ENCODE measurements at regions not wholly inside any gene's neighbourhood (a gene's known extent, or its start where the extent isn't known, plus 50 kb on each side); places are given as distances from the start of the nearest gene placed in this dataset.

DNA sequence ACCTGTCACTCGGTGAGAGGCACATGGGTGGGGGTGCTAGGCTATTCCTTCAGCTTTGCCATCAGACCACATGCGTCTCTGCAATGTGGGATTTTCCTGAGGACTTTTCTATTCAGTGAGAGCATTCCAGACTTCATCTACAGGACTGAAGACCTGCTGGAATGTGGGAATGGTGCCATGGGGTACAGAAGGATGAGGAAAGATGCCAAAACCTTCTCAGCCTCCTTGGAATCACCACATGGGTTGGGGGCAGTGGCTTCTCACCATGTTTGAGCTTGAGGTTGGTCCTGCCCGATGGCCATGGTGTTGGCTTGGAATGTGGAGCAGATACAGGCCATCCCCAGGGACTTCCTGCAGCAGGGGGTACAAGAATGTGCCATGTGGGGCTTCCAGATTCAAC is 80.9 kb upstream of the KLF13 start:
- DNase-seq: no peak

GRCh38 chr15:31247404-31247803 is 79.2 kb upstream of the KLF13 start:
- DNase-seq: no peak

GRCh38 chr15:31248263-31248662 is 78.4 kb upstream of the KLF13 start:
- DNase-seq: no peak

DNA sequence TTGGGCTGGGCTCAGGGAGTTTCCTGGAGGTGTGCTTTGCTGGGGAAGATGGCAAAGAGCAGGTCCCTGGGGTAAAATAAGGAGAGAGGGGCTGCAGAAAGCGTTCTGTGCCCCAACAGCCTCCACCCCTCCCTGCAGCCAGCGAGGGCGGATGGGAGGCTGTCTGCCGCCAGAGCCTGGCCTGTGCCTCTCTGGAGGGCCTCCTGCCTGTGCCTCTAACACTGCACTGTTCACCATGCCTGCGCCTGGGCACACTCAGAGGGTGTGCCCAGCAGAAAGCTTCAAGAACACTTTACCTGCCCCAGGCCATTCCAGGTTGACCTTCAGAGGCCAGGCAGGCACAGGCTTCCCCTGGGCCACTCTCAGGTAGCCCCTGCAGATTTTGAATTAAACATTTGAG is 77.7 kb upstream of the KLF13 start:
- no peak for DNase-seq

DNA sequence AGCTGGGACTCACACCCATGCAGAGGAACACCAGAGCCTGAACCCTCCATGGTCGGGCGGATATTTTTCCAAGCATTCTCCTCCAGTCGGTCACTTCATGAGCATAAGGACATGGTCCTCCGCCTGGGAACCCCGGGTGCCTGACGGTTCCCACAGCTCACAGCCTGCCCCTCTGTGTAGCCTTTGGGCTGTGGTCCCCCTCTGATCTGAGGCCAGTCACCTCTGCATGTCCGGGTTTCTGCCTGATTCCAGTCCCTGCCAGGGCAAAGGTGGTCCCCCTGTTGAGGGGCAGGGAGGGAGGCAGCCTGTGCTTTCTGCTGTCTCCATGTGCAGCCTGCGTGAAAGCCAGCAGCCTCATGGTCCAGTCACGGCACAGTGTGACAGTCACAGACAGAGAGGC is 76.6 kb upstream of the KLF13 start:
- DNase-seq: no peak

DNA sequence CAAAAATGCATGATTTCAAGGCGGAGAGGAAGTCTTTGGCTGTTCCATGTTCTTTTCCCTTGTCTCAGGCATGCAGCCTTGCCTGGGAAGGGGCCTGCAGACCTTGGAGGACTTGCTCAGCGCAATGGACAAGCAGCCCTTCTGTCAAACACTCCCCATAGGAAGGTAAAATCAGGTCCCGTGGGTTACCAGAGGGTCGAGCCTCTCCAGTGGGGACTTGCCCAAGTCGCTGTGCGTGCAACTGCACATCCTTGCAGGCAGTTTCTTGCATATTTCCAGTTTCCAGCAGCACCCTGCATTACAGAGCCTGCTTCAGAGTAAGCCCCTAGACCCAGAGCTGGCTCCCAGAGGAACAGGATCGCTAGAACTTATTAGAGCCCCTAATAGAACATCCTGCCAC is 75.5 kb upstream of the KLF13 start:
- peak; percentile 10 for DNase-seq

GRCh38 chr15:31252171-31252785 is 74.4 kb upstream of the KLF13 start:
- no peak for DNase-seq

DNA sequence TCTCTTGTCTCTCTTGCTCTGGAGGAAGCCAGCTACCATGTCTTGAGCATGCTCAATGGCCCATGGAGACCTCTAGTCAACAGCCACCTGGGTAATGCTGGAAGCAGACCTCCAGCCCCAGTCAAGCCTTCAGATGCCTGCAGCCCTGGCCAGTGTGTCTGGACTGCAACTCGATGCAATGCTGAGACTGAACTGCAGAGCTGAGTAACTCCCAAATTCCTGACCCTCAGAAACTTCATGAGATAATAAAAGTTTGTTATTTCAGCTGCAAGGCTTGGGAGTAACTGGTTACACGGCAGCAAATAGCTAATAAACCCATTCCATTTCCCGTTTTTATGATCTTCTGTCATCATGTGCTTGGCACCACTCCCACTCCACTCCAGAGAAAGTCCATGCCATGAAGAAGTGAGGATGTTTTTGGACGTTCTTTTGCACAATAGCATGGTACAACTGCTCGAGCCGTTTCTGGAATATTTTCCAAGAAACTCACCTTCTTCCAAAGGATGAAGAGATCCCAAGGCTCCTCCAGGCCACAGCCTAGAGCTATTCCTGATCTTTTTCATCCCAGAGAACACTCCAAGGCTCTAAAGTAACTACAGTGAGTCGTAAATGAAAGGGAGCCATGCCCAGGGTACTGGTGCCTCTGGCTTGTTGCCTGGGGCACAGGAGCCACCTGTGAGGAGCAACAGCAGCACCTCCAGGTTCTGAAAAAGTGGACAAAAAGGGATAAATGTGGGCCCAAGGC is 72.0 kb upstream of the KLF13 start:
- peak; percentile 17 for DNase-seq

DNA sequence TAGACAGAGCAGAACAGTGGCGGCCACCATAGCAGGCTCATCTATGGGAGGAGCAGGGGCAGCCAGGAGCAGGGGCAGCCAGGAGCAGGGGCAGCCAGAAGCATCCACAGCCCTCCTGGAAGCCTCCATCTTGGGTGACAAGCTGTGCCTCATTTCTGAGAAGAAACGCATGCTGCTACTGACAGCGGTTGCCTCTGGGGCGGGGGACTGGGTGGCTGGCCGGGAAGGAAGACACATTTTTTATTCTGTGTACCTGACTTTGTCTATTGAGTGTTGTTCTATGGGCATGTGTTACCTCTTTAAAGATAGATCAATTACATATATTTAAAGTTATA is 71.5 kb upstream of the KLF13 start:
- no peak for DNase-seq

DNA sequence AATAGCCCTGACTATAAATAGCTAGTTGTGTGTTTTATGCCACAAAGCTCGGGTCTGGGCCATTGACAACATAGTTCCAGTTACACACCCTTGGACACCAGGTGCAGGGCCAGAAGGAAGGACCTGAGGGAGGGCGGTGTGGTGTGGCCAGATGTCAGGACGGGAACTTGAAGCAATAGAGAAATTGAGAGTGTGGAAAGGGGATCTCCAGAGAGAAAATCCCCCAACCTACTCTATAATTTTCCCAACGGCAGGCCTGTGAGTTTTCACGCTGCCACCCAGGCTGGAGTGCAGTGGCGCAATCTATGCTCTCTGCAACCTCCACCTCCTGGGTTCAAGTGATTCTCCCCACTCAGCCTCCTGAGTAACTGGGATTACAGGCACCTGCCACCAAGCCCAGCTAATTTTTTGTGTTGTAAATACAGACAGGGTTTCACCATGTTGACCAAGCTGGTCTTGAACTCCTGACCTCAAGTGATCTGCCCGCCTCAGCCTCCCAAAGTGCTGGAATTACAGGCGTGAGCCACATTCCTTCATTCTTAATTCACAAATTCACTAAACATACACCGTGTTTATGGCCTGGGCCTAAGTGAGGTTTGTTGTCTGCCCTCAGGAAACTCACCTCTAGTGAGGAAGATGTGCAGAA is 70.8 kb upstream of the KLF13 start:
- peak; percentile 39 for DNase-seq

GRCh38 chr15:31256378-31257265 is 70.0 kb upstream of the KLF13 start:
- DNase-seq: peak; percentile 34

DNA sequence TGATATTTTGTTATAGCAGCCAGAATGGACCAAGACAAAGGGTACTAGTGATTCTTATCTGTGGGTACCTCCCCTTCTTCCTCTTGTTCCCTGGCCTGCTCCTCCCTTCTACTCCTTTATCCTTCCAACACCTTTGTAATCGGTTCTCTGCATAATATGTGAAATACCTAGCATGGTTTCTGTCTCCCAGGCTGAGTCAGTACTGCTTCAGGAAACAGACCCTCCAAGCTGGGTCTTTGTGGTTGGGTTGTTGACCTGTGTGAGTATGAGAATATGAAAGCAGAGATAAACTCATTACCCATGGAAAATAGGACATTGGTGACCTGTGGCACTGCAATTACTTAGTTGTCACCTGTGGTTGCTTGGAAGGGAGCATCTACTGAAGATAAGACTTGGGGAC is 69.3 kb upstream of the KLF13 start:
- DNase-seq: no peak

GRCh38 chr15:31258260-31258659 is 68.4 kb upstream of the KLF13 start:
- DNase-seq: no peak

GRCh38 chr15:31259562-31260252 is 66.9 kb upstream of the KLF13 start:
- no peak for DNase-seq

DNA sequence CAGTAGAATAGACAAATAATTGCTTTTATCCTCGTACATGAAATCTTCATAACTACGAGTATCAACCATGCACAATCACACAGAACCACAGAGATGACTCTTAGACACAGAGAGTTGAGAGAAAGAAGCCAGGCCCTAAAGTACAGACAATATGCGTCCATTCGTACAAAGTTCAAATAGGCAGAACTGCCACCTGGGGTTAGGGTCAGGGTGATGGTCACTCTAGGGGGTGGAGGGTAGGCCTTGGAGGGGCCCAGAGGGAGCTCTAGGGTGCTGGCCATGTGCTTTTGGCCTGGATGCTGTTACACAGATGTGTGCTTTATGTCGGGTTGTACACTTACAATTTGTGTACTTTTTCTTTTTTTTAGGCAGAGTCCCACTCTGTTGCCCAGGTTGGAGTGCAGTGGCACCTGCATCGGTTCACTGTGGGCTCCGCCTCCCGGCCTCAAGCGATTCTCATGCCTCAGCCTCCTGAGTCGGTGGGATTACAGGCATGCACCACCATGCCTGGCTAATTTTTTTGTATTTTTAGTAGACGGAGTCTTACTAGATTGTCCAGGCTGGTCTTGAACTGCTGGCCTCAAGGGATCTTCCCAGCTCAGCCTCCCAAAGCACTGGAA is 65.9 kb upstream of the KLF13 start:
- DNase-seq: no peak

DNA sequence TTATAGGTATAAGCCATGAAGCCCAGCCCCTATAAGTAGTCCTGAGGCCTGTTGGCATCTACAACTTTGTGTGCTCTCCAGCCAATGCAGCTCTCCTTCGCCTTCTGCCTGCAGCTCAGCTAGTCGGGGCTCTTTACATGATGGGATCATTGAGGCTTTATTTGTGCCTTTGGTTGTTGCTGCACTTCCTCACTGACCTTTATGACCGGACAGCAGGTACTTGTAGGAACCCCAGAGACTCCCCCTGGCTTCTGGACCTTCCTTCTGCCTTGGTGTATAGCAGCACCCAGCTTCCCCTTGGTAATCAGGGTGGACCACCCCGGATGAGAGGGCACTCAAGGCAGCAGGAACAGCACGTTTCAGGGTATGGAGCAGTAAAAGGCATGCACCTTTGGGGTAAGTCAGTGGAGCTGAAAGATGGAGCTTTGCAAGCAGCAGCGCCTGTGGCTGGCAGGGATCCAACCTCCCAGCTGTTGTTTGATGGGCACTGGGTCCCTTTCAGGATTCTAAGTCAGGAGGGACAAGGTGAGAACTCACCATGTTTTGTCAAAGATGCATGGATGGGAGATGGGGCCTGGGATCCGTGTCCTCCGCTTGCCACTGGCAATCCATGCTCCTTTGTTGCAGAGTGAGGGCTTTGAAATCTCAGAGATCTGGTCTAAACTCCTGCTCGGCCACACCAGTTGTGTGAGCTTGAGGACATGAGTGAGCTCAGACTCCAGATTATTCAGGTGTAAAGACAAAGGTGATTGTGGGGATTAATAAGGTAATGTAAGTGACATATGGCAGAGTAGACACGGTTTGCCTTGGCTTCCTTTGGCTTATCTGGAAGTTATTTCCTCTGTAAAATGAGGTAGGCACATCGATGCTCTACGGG is 65.1 kb upstream of the KLF13 start:
- DNase-seq: no peak

DNA sequence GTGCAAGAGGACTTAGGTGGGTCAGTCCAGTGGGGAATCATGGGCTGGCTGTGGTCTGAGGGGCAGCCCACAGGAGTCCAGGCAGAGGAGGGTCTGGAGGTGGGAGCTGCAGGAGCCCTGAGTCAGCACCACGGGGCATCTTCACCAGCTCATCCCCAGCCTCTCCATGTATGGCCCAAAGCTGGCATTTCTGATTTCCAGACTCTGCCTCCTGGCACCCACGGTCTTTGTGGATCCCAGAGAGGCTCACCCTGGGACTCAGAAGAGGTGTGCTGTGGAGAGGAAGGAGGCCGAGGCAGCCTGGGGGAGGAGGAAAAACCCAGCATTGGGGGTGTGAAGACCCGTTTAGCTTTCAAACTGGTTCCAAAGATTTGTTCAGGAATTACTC is 64.5 kb upstream of the KLF13 start:
- DNase-seq: no peak

- DNase-seq: no peak
Observed at GRCh38 chr15:31262901-31263671, 63.5 kb upstream of the KLF13 start.

GRCh38 chr15:31263751-31264558 is 62.7 kb upstream of the KLF13 start:
- DNase-seq: no peak

Data from right forelimb (tissue), 1 donor.